HG02642 (cell line): ENCODE measurements at regions not wholly inside any gene's neighbourhood (a gene's known extent, or its start where the extent isn't known, plus 50 kb on each side); places are given as distances from the start of the nearest gene placed in this dataset.
A peak's percentile ranks its signal among the peaks of the same experiment; 100 is the strongest.

Source experiments
- ATAC-seq: cut with Tn5 transposase; IDR thresholded peaks from one replicate; pipeline ENCODE4 v1.9.1; 2021; ENCODE audit warnings: mild to moderate bottlenecking; ENCODE audit not compliant: unreplicated experiment, poor library complexity

- no peak for ATAC-seq
Measured at GRCh38 chr6:149176971-149177667, 140.4 kb upstream of the TAB2 start.

- ATAC-seq: no peak
Measured at GRCh38 chr6:149179431-149179830, 138.1 kb upstream of the TAB2 start.

- ATAC-seq: no peak
Measured at GRCh38 chr6:149181304-149181703, 136.2 kb upstream of the TAB2 start.

GRCh38 chr6:149182262-149182661 lies 135.2 kb upstream of the TAB2 start:
- no peak for ATAC-seq

- no peak for ATAC-seq
Measured at GRCh38 chr6:149184523-149184922, 133.0 kb upstream of the TAB2 start.

- ATAC-seq: no peak
Measured at GRCh38 chr6:149185799-149186357, 131.6 kb upstream of the TAB2 start.

GRCh38 chr6:149186873-149187272 lies 130.6 kb upstream of the TAB2 start:
- no peak for ATAC-seq

GRCh38 chr6:149190224-149190831 lies 127.2 kb upstream of the TAB2 start:
- peak; percentile 78 for ATAC-seq

GRCh38 chr6:149194820-149195558 lies 122.5 kb upstream of the TAB2 start:
- ATAC-seq: no peak

- no peak for ATAC-seq
Measured at GRCh38 chr6:149196091-149196490, 121.4 kb upstream of the TAB2 start.

GRCh38 chr6:149197482-149197881 lies 120.0 kb upstream of the TAB2 start:
- ATAC-seq: no peak

- no peak for ATAC-seq
Measured at GRCh38 chr6:149198265-149198664, 119.2 kb upstream of the TAB2 start.

- ATAC-seq: no peak
Measured at GRCh38 chr6:149200282-149200945, 117.1 kb upstream of the TAB2 start.

- ATAC-seq: no peak
Measured at GRCh38 chr6:149201068-149201655, 116.3 kb upstream of the TAB2 start.

GRCh38 chr6:149202100-149202499 lies 115.4 kb upstream of the TAB2 start:
- ATAC-seq: no peak

- ATAC-seq: no peak
Measured at GRCh38 chr6:149202952-149203351, 114.6 kb upstream of the TAB2 start.

- no peak for ATAC-seq
Measured at GRCh38 chr6:149203509-149203908, 114.0 kb upstream of the TAB2 start.

GRCh38 chr6:149208134-149208601 lies 109.3 kb upstream of the TAB2 start:
- ATAC-seq: no peak

- ATAC-seq: no peak
Measured at GRCh38 chr6:149209871-149210775, 107.4 kb upstream of the TAB2 start.
